Hepatocyte (in vitro differentiated cells): ENCODE measurements at regions not wholly inside any gene's neighbourhood (a gene's known extent, or its start where the extent isn't known, plus 50 kb on each side); places are given as distances from the start of the nearest gene placed in this dataset.

Experiments used
- EZH2 ChIP-seq: fragments of 200-600 bp; sonication (generic); IDR thresholded peaks from 2 replicates; pipeline ENCODE4 v1.6.1; 2016; ENCODE audit warnings: antibody characterized with exemption, mild to moderate bottlenecking, borderline replicate concordance
- EZH2phosphoT487 ChIP-seq: fragments of 200-600 bp; sonication (generic); IDR thresholded peaks from one replicate; pipeline ENCODE4 v1.6.1; 2018; ENCODE audit warnings: antibody characterized with exemption, mild to moderate bottlenecking, low read depth, moderate library complexity; ENCODE audit not compliant: unreplicated experiment, severe bottlenecking
- TF ChIP-seq, protein P1 (sequence below): fragments of 200-600 bp; sonication (generic); IDR thresholded peaks from 2 replicates; pipeline ENCODE4 v1.5.1; 2016; ENCODE audit warnings: antibody characterized with exemption, mild to moderate bottlenecking; ENCODE audit not compliant: poor library complexity

DNA sequence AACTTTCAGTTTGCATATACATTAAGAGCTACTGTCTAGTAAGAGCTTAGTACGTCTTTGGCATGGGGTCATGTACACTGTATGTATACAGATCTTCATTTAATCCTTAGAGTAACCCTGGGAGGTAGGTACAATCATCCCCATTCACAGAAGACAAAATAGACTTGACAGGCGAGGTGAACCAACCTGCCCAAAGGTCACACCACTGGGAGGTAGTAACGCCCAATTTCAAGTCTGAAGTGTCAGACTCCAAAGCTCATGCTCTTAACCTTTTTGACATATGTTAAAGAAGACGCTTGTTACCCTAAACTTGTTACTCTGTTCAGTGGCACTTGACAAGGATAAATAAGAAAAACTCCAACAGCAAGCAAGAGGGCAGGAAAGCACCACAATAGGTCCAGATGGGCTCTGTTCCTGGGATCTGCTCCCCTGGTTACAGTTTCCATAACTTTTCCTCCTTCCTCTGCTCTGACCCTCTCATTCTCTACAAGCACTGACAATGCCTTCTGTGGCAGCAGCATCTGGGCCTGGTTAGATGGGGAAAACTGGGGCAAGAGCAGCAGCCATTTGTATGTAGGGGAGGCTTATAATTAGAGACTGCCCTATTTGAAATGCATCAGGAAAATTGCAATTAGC, 64.7 kb upstream of the SERTAD2 start:
- TF ChIP-seq, protein P1, sequence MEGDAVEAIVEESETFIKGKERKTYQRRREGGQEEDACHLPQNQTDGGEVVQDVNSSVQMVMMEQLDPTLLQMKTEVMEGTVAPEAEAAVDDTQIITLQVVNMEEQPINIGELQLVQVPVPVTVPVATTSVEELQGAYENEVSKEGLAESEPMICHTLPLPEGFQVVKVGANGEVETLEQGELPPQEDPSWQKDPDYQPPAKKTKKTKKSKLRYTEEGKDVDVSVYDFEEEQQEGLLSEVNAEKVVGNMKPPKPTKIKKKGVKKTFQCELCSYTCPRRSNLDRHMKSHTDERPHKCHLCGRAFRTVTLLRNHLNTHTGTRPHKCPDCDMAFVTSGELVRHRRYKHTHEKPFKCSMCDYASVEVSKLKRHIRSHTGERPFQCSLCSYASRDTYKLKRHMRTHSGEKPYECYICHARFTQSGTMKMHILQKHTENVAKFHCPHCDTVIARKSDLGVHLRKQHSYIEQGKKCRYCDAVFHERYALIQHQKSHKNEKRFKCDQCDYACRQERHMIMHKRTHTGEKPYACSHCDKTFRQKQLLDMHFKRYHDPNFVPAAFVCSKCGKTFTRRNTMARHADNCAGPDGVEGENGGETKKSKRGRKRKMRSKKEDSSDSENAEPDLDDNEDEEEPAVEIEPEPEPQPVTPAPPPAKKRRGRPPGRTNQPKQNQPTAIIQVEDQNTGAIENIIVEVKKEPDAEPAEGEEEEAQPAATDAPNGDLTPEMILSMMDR, result no peak
- no peak for TF ChIP-seq EZH2phosphoT487
- TF ChIP-seq EZH2, result no peak
